ENCODE measurements at regions not wholly inside any gene's neighbourhood (a gene's known extent, or its start where the extent isn't known, plus 50 kb on each side); places are given as distances from the start of the nearest gene placed in this dataset.

DNA sequence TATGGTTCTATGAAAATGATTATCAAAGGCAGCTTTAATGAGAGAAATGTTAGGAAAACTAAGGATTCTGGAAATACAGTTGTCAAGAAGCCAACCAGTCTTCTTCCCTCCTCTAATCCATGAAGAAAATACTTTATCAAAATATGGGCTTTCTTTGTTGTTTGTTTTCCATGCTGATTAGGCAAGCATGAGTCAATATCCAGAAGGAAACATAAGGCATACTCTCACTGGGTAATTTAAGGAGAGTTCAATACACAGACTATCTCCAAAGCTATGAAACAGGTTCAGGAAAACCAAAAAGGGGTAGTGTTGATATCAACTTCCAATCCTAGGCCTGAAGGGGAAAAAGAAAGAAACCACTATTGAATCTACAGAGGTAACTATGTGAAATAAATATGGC is 68.7 kb upstream of the CMC1 start:
- TF ChIP-seq, protein P1, sequence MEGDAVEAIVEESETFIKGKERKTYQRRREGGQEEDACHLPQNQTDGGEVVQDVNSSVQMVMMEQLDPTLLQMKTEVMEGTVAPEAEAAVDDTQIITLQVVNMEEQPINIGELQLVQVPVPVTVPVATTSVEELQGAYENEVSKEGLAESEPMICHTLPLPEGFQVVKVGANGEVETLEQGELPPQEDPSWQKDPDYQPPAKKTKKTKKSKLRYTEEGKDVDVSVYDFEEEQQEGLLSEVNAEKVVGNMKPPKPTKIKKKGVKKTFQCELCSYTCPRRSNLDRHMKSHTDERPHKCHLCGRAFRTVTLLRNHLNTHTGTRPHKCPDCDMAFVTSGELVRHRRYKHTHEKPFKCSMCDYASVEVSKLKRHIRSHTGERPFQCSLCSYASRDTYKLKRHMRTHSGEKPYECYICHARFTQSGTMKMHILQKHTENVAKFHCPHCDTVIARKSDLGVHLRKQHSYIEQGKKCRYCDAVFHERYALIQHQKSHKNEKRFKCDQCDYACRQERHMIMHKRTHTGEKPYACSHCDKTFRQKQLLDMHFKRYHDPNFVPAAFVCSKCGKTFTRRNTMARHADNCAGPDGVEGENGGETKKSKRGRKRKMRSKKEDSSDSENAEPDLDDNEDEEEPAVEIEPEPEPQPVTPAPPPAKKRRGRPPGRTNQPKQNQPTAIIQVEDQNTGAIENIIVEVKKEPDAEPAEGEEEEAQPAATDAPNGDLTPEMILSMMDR (IDR thresholded peaks at IDR 0.05): no peak
- TF ChIP-seq, protein P2, sequence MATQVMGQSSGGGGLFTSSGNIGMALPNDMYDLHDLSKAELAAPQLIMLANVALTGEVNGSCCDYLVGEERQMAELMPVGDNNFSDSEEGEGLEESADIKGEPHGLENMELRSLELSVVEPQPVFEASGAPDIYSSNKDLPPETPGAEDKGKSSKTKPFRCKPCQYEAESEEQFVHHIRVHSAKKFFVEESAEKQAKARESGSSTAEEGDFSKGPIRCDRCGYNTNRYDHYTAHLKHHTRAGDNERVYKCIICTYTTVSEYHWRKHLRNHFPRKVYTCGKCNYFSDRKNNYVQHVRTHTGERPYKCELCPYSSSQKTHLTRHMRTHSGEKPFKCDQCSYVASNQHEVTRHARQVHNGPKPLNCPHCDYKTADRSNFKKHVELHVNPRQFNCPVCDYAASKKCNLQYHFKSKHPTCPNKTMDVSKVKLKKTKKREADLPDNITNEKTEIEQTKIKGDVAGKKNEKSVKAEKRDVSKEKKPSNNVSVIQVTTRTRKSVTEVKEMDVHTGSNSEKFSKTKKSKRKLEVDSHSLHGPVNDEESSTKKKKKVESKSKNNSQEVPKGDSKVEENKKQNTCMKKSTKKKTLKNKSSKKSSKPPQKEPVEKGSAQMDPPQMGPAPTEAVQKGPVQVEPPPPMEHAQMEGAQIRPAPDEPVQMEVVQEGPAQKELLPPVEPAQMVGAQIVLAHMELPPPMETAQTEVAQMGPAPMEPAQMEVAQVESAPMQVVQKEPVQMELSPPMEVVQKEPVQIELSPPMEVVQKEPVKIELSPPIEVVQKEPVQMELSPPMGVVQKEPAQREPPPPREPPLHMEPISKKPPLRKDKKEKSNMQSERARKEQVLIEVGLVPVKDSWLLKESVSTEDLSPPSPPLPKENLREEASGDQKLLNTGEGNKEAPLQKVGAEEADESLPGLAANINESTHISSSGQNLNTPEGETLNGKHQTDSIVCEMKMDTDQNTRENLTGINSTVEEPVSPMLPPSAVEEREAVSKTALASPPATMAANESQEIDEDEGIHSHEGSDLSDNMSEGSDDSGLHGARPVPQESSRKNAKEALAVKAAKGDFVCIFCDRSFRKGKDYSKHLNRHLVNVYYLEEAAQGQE (IDR thresholded peaks at IDR 0.05; ENCODE audit: insufficient read depth in 1 of 2, low read depth in 2 of 2, low read length in 1 of 2): no peak
